ENCODE measurements at regions not wholly inside any gene's neighbourhood (a gene's known extent, or its start where the extent isn't known, plus 50 kb on each side); places are given as distances from the start of the nearest gene placed in this dataset.

GRCh38 chr1:42017259-42017658, 98.5 kb upstream of the HIVEP3 start:
- DNase-seq (ENCODE audit: low spot score): no peak
- H3K36me3 ChIP-seq: no peaks in the 10 kb centered on the region
- Mint-ChIP-seq H3K4me1 (no peaks in the 10 kb centered on the region), H3K27ac (no peak overlapping the region), H3K4me3 (no peak overlapping the region), H3K9me3 (peaks cover 8% of the 10 kb centered on the region), H3K36me3 (no peaks in the 10 kb centered on the region), H3K27me3 (ENCODE audit: insufficient read depth, low read depth) (peaks cover 2% of the 10 kb centered on the region)
- no peaks in the 10 kb centered on the region for H3K27me3 ChIP-seq
- no peaks in the 10 kb centered on the region for H3K9me3 ChIP-seq (ENCODE audit: low read depth)
- no peaks in the 10 kb centered on the region for H3F3A ChIP-seq (ENCODE audit: low read depth)
- no peak overlapping the region for H3K27ac ChIP-seq
- no peak overlapping the region for H3K4me3 ChIP-seq
- H4K20me1 ChIP-seq (ENCODE audit: low read depth): no peaks in the 10 kb centered on the region
- no peak overlapping the region for H3K4me2 ChIP-seq
- TF ChIP-seq EZH2 (IDR thresholded peaks at IDR 0.05): no peak
- TF ChIP-seq CTCF (IDR thresholded peaks at IDR 0.05): no peak
- no peak for TF ChIP-seq EZH2phosphoT487 (IDR thresholded peaks at IDR 0.05)
- no peak overlapping the region for H2AFZ ChIP-seq (replicated peaks)
- no peaks in the 10 kb centered on the region for H3K79me2 ChIP-seq (ENCODE audit: low read depth)
- H3K4me1 ChIP-seq: no peaks in the 10 kb centered on the region
- no peak overlapping the region for H3K9ac ChIP-seq

- DNase-seq (ENCODE audit: low spot score): no peak
- no peaks in the 10 kb centered on the region for H3K9me3 ChIP-seq (ENCODE audit: low read depth)
- Mint-ChIP-seq H3K27ac (no peak overlapping the region), H3K9me3 (peaks cover 8% of the 10 kb centered on the region), H3K4me3 (no peak overlapping the region), H3K4me1 (no peaks in the 10 kb centered on the region), H3K36me3 (no peaks in the 10 kb centered on the region), H3K27me3 (ENCODE audit: insufficient read depth, low read depth) (no peaks in the 10 kb centered on the region)
- no peaks in the 10 kb centered on the region for H3F3A ChIP-seq (ENCODE audit: low read depth)
- H3K4me1 ChIP-seq: no peaks in the 10 kb centered on the region
- no peak overlapping the region for H3K9ac ChIP-seq
- no peaks in the 10 kb centered on the region for H4K20me1 ChIP-seq (ENCODE audit: low read depth)
- no peak overlapping the region for H2AFZ ChIP-seq (replicated peaks)
- H3K79me2 ChIP-seq (ENCODE audit: low read depth): no peaks in the 10 kb centered on the region
- no peaks in the 10 kb centered on the region for H3K36me3 ChIP-seq
- TF ChIP-seq EZH2 (IDR thresholded peaks at IDR 0.05) (no peak), CTCF (IDR thresholded peaks at IDR 0.05) (no peak), EZH2phosphoT487 (IDR thresholded peaks at IDR 0.05) (no peak)
- no peak overlapping the region for H3K27ac ChIP-seq
- no peaks in the 10 kb centered on the region for H3K27me3 ChIP-seq
- H3K4me3 ChIP-seq: no peak overlapping the region
- no peak overlapping the region for H3K4me2 ChIP-seq
Observed at GRCh38 chr1:42014823-42015222, 96.1 kb upstream of the HIVEP3 start.

- Histone ChIP-seq H3K79me2 (ENCODE audit: low read depth) (no peaks in the 10 kb centered on the region), H3K27me3 (peaks cover 5% of the 10 kb centered on the region), H3K36me3 (no peaks in the 10 kb centered on the region), H3K27ac (no peak overlapping the region), H3K4me3 (no peak overlapping the region), H4K20me1 (ENCODE audit: low read depth) (no peaks in the 10 kb centered on the region), H2AFZ (replicated peaks) (no peak overlapping the region), H3K9ac (no peak overlapping the region), H3K9me3 (ENCODE audit: low read depth) (no peaks in the 10 kb centered on the region), H3K4me1 (no peaks in the 10 kb centered on the region), H3K4me2 (no peak overlapping the region), H3F3A (ENCODE audit: low read depth) (no peaks in the 10 kb centered on the region)
- peaks cover 8% of the 10 kb centered on the region for H3K9me3 Mint-ChIP-seq
- no peak for DNase-seq (ENCODE audit: low spot score)
- no peak overlapping the region for H3K4me3 Mint-ChIP-seq
- TF ChIP-seq EZH2 (IDR thresholded peaks at IDR 0.05) (no peak), CTCF (IDR thresholded peaks at IDR 0.05) (no peak), EZH2phosphoT487 (IDR thresholded peaks at IDR 0.05) (no peak)
- no peaks in the 10 kb centered on the region for H3K36me3 Mint-ChIP-seq
- H3K27me3 Mint-ChIP-seq (ENCODE audit: insufficient read depth, low read depth): no peaks in the 10 kb centered on the region
- H3K27ac Mint-ChIP-seq: no peak overlapping the region
- no peaks in the 10 kb centered on the region for H3K4me1 Mint-ChIP-seq
Observed at GRCh38 chr1:42013881-42014470, 95.3 kb upstream of the HIVEP3 start.

All from neural progenitor cell (in vitro differentiated cells).